NCI-H128 (cell line): ENCODE measurements at regions not wholly inside any gene's neighbourhood (a gene's known extent, or its start where the extent isn't known, plus 50 kb on each side); places are given as distances from the start of the nearest gene placed in this dataset.

ENCODE experiments used
- DNase-seq: peaks from one replicate; lab custom pipeline; 2025; ENCODE audit not compliant: unreplicated experiment; lab: John Stamatoyannopoulos, UW

DNA sequence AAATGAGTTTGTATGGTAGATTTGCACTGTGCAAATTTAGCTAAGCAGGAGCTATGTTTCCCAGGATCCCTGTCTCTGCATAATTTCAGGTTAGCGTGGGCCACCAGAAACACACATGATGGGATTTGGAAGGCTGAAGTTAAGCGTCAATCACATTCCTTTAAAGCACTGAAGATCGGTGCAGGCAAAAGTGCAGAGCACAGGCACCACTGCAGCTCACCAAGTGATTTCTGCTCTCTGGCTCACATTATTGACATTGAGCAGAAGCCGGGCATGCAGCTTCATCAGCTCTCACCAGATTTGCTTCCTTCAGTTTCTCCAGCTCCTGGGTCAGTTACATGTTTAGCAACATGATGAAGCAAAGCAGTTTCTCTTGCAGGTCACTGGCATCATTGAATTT lies 256.4 kb upstream of the TGFBR2 start:
- DNase-seq: no peak

DNA sequence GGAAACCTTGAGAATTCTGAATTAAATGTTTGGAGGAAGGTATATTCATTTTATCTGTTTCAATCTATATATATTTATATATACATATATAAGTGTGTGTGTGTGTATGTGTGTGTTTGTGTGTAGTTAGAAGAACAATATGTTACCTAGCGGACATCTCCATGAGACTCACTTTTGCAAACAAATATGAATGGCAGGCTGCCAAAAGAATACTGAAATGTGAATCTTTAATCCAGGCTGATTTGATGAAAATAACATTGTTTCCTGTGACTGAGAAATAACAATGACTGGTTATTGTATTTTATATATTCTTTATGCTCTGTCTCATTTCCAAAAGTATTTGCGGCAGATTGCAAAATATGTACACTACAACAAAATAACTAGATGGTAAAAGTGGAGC lies 255.5 kb upstream of the TGFBR2 start:
- no peak for DNase-seq

DNA sequence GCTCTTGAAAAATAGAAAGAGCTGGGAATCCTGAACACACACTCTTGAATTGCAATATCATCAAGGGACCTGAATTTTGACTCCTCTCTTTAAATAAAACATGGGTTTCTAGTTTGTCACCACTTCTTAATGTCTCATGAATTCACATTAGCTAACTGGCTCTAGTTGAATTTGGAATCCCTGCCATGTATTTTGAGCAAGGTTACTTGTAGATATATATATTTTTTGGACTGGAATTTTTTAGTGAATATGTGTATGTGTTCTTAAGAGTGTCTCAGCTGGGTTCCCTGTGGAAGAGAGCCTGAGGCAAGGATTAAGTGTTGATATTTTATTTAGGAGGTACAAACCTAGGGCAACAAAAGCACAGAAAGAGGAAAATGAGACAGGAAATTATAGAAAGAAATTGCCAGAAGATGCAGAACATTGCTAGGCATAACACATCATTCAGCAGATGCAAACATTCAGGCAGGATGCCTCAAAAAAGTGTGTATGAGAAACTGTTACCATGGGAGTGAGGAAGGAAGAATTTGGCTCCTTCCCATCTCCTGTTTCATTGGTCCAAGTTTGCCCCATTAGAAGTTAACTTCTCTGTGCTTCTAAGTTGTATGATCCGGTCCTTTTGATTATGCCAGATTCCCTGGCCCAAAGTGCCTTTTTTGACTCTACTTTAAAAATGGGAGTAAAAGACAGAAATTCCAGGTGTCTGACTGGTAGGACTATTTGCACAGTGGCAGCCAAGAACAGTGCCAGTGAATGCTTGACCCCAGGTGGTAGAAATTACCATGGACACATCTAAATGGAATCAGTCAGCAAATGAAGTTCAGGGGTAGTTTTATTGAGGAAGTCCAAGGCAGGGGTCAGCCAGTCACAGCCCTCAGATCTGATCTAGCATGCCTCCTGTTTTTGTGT lies 253.7 kb upstream of the TGFBR2 start:
- DNase-seq: no peak

GRCh38 chr3:30353711-30354467 lies 252.5 kb upstream of the TGFBR2 start:
- DNase-seq: no peak

DNA sequence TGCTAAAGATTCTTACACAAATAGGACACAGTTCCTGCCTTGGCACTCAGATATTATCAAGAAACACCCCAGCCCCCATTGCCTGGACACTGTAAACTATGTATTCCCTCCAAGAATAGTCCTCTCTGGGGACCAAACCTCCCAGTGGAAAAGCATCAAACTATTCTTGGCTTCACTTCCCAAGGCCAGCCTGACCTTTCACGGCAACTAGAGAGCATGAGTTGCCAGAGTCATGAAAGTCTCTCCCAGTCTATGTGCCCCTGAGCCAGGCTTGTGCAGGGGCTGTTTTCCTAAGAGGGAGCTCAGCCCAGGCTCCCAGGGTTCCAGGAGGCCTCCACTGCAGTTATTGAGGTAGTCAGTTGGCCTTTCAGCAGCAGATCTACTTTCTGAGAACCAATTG lies 251.9 kb upstream of the TGFBR2 start:
- DNase-seq: no peak

- DNase-seq: peak; percentile 78
These were observed 251.4 kb upstream of the TGFBR2 start for GRCh38 chr3:30354972-30355371.

DNA sequence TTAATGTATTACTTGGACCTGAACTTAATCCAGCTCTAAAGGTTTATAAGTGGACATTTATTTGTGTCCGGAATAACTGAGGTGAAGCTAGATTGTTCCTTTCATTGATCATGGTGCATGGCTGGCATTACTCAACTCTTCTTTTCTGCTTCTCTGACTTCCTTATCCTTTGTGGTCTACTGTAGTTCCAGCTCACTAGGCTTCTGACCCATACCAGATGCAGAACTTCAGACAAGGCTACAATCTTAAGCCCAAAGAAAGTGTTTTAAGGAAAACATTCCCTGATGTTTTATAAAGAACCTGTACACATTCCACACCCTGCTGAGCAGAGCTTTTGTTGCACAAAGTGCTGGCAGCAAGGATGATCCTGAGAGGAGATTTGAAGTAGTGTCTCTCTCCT lies 250.8 kb upstream of the TGFBR2 start:
- no peak for DNase-seq

DNA sequence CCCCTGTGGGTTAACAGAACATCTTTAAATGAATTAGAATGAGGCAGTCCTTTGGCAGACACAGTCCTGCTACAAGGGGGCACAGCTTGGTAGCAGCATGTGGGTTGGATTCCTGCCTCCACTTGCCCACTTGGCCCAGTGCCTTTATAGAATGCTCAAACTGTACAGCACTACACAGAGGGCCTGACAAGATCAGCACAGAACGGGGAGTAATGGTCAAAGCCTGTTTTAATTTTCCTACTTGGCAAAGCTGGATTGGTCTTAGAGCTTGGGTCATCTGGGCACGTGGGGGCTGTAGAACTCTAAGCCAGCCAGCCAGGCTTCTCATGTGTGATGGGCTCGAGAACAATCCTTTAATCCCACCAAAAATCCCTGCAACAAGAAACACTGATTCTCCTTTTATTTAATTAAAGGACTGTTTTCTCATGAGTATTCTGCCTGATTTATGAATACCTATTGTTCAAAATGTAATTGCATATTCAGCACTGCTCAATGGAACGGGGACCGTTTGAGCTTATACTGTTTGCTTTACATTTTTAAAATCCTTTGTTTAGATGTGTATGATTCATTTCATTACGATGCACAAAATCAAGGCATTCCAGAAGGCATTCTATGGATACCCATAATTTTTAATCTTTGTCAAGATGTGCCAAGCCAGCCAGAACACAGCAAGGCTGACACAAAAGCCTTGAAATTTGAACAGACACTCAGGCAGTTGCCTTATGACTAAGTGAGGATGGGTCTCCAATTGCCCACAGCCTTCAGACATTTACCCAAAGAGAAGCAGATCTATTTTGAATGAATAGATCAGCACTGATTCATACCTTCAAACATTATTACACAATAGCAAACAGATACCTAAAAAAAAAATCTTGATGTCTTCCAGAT lies 249.3 kb upstream of the TGFBR2 start:
- no peak for DNase-seq

DNA sequence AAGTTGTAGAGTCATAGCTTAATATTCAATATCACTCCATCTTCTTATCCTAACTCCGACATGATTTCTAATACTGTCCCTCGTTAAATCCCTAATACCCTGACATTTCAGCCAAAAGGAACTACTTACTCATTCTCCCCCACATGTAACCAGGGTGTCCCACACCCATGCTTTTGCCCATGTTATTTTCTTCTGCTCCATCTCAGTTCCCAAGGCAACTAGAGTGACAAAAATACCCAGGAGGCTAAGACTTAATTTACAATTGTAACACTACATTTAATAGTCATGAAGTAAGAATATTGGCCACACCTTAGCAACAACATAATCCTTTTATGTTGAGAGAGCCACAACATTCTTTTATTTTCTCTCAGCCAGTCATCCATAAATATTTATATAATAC lies 248.5 kb upstream of the TGFBR2 start:
- no peak for DNase-seq

DNA sequence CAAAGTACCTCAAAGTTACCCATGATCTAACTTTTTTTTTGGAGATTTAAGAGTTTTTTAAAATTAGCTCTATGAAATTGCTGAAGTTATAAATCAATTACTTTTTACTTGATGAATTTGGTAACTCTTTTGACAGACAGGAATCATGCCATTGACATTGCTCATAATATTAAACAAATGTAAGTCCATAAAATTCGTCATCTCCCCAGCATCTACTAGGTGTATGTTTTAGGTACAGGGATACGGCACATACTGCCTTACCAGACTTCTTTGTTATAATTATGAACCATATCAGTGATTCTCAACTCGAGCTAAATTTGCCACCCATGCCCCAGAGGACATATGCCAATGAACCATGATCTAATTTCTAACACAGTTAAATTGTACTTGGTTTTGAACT lies 247.5 kb upstream of the TGFBR2 start:
- DNase-seq: no peak

DNA sequence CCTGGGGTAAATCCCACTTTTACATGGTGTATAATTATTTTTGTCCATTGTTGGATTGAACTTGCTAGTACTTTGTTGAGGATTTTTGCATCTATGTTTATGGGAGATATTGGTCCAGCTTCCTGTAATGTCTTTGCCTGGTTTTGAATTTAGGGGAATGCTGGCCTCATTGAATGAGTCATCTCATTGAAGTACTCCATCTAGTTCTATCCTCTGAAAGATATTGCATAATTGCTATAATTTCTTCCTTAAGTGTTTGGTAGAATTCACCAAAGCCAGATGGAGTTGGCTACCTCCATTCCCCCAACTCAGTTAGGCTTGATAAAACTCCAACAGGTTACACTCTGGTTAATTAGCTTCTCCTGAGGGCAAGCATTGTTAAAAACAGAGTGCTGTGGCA lies 237.4 kb upstream of the TGFBR2 start:
- DNase-seq: no peak

GRCh38 chr3:30370681-30371271 lies 235.6 kb upstream of the TGFBR2 start:
- DNase-seq: no peak

DNA sequence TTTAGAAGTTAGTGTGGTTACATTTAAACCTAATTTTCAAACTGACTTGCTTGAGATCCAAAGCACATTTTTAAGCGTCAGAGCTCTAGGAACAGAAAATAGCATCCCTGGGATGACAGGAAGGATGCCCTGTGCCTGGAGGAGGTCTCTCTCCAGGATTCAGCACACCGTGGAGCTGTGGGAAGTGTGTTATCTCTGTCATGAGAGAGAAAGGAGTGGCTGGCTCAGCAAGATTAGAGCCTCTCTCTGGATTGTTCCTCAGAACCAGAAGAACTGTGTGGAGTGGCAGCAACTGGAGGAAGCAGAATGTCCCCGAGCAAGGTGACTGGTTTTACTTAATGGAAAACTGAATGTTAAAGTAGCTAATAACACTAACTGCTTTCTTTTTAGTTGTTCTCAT lies 233.6 kb upstream of the TGFBR2 start:
- no peak for DNase-seq

DNA sequence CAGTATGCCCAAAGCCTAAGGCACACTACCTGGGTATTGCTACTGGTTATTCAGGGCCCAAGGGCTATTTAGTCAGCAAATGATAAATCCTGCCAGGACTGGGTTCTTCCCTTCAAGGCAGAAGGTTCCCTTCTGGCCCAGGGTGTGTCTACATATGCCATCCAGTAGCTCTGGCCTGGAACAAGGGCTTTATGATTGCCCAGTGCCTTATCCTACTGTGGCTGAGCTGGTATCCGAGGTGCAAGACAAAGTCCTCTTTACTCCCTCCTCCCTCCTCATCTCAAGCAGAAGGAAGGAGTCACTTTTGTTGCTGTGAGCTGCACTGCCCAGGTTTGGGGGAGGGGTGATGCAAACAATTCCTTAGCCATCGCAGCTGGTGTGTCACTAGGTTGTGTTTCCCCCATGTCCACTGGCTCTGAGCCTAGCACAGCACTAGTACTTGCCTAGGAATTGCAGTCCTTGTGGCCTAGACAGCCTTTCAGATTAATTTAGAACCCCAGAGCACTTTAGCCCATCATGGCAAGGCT lies 221.8 kb upstream of the TGFBR2 start:
- DNase-seq: no peak

GRCh38 chr3:30393079-30393478 lies 213.3 kb upstream of the TGFBR2 start:
- no peak for DNase-seq

DNA sequence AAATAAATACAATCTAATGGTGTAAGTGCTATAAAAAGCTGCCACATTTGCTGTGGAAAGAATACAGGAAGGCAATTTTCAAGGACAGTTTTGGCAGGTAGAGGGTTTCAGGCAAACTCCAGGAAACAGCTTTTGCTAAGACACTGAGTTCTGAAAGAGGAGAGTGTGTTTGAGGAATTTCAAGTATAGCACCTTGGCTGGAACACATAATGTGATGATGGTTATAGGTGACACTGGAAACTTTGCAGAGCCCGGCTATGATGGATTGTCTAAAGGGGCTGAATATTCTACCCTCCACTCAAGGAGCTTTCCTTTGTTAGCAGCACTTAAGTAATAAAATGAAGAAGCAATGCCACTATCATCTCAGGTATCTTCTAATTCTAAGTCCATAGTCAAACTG lies 209.4 kb upstream of the TGFBR2 start:
- no peak for DNase-seq

- DNase-seq: no peak
These were observed 206.8 kb upstream of the TGFBR2 start for GRCh38 chr3:30399394-30400181.

GRCh38 chr3:30400926-30401325 lies 205.5 kb upstream of the TGFBR2 start:
- no peak for DNase-seq

- DNase-seq: no peak
These were observed 204.4 kb upstream of the TGFBR2 start for GRCh38 chr3:30401971-30402370.

DNA sequence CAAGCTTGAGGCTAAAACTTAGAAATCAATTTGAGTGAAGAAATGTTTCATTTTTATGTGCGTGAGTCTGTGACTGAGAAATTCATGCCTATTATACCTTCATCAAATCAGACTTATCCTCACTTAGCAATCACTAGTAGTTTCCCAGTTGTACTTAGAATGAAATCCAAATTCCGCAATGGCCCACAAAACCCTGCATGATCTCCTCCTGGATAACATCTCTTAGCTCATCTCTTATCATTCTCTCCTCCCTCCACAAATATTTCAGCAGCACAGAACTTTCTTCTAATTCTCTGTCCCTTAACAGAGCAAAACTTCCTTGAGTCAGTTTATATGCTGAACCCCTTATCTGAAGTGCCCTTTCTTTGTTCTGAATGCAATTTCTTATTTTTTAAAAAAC lies 198.8 kb upstream of the TGFBR2 start:
- no peak for DNase-seq
